ENCODE measurements at regions not wholly inside any gene's neighbourhood (a gene's known extent, or its start where the extent isn't known, plus 50 kb on each side); places are given as distances from the start of the nearest gene placed in this dataset.

DNA sequence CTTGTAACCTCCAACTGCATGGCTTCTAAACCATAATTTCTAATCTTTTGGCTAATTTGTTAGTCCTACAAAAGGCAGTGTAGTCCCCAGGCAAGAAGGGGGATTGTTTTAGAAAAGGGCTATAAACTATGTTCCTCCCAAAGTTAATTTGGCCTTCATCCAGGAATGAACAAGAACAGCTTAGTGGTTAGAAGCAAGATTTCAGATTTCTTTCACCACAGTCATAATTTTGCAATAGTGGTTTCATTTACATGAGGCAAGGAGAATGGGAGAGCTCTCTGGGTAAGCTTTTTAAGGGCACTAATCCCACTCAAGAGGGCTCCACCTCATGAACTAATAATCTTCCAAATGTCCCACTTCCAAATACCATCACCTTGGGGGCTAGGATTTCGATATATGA lies 1353.9 kb downstream of the NCAM2 start:
- TF ChIP-seq, protein P1, sequence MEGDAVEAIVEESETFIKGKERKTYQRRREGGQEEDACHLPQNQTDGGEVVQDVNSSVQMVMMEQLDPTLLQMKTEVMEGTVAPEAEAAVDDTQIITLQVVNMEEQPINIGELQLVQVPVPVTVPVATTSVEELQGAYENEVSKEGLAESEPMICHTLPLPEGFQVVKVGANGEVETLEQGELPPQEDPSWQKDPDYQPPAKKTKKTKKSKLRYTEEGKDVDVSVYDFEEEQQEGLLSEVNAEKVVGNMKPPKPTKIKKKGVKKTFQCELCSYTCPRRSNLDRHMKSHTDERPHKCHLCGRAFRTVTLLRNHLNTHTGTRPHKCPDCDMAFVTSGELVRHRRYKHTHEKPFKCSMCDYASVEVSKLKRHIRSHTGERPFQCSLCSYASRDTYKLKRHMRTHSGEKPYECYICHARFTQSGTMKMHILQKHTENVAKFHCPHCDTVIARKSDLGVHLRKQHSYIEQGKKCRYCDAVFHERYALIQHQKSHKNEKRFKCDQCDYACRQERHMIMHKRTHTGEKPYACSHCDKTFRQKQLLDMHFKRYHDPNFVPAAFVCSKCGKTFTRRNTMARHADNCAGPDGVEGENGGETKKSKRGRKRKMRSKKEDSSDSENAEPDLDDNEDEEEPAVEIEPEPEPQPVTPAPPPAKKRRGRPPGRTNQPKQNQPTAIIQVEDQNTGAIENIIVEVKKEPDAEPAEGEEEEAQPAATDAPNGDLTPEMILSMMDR (IDR thresholded peaks at IDR 0.05): no peak
- no peak for TF ChIP-seq POLR2A (IDR thresholded peaks at IDR 0.05)
